ENCODE measurements at regions not wholly inside any gene's neighbourhood (a gene's known extent, or its start where the extent isn't known, plus 50 kb on each side); places are given as distances from the start of the nearest gene placed in this dataset.

- DNase-seq (ENCODE audit: low spot score): no peak
These were observed 1166.5 kb upstream of the NXPH2 start for GRCh38 chr2:139946690-139947089.

DNA sequence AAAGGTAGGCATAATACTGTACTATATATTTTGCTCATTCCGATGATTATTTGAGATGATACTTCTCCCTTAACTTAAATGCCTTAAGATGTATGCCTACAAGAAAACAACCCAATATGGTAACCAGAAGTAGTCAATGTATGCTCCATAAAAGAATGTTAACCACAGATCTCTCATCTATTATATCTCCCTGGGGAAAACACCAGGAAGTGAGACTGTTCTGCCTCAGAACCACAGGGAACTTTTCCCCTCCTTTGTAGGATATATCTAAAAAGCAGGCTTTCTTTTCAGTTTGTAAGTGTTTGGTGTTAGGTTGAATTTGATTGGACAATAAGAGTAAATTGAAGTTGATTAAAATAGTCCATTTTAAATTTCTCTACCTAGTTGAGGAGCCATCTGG, 1160.5 kb upstream of the NXPH2 start:
- DNase-seq (ENCODE audit: low spot score): no peak

- DNase-seq (ENCODE audit: low spot score): no peak
These were observed 1145.7 kb upstream of the NXPH2 start for GRCh38 chr2:139925903-139926302.

- DNase-seq (ENCODE audit: low spot score): no peak
These were observed 1143.9 kb upstream of the NXPH2 start for GRCh38 chr2:139924070-139924469.

- no peak for DNase-seq (ENCODE audit: low spot score)
These were observed 1138.8 kb upstream of the NXPH2 start for GRCh38 chr2:139918982-139919381.

GRCh38 chr2:139917690-139918384, 1137.6 kb upstream of the NXPH2 start:
- DNase-seq (ENCODE audit: low spot score): no peak

GRCh38 chr2:139916822-139917221, 1136.6 kb upstream of the NXPH2 start:
- no peak for DNase-seq (ENCODE audit: low spot score)

GRCh38 chr2:139911160-139911559, 1131.0 kb upstream of the NXPH2 start:
- DNase-seq (ENCODE audit: low spot score): no peak

DNA sequence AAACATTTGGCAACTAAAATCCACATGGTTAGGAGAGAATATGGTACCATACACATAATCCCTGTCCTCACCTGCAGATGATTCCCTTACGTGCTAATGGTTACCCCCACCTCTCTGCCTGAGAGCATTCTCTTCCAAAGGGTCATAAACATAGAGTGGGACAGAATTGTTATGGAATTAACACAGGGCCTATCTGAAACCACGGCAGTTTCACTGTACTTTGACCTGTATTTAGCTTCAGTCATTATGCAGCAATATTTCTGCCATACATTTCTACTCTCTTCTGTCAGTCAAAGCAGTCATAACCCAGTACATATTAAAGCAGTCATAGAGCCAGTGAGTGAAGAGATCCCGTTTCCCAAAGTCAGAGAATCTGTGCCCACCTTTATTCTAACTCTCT, 1128.9 kb upstream of the NXPH2 start:
- DNase-seq (ENCODE audit: low spot score): no peak

DNA sequence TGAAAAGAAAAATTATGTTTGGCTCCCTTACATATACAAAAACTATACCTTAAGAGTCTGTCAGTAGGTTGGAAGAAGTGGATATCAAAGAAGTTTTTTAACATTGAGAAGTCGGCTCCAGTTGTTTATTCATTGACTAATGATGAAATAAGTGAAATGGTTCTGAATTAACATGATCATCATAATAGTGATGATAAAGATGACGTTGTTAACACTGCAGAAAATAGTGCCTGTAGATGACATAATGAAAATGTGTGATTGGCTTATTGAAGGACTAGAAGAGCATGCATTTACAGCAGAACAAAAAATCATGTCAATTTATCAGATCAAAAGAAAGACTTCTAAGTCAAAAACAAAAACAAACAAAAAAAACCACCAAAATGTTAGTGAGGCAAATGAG, 1125.4 kb upstream of the NXPH2 start:
- no peak for DNase-seq (ENCODE audit: low spot score)

DNA sequence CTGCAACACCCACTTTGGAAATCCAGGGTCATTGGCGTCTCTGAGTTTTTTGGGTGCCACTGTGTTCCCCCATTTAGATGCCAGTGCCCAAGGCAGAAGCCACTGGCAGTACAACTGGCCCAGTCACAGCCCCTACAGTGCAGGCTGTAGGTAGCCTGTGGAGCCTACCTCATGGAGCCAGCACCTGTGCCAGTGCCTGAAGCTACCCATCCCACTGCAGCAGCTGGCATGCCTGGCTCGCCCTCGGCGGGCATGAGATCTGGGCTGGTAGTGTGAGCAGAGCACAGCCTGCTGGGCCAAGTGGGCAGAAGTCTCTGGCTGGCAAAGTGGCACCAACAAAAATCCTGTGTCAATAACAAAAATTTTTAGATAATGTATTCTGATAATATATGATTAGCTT, 1111.4 kb upstream of the NXPH2 start:
- DNase-seq (ENCODE audit: low spot score): no peak

DNA sequence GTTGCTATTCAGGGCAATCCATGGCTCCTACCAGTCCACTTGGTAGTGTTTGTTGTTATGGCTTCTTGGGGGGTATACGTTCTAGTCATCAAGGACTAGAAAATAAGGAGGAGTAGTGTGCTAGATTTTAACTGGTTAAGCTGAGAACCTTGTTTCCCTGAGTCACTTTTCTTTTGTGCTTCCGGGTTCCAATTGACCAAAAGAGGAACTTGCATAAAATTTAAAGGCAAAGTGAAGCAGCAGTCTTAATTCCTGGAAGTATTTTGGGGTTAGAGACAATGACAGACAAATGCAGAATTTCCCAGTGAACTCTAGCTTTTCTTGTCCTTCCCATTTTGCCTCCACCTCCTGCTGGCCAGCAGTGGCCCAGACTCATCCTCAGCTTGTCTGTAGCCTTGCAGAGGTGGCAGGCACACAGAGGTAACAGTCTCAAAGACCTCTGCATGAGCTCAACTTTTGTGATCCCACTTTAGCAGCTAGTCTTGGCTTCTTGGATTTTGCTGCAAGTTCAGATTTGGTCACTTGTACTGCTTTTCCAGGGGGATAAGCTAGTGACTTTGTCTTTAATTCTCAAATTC, 1105.8 kb upstream of the NXPH2 start:
- no peak for DNase-seq (ENCODE audit: low spot score)

DNA sequence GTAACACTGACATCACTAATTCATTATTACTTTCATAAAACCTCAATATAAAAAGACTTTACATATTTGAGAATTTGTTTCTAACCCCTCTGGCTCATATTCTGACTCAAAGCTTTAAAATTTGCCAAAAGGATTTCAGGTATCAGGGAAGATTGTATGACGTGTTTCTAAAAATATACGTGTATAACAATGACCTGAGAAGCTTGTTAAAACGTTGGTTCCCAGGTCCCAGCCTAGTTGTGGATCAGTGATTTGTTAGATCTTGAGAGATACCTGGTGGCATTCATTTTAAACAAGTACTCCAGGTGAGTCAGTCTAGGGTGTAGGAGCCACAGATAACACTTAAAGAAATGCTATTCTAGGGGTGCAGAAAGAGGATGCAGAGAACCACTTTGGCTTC, 1096.8 kb upstream of the NXPH2 start:
- DNase-seq (ENCODE audit: low spot score): no peak

DNA sequence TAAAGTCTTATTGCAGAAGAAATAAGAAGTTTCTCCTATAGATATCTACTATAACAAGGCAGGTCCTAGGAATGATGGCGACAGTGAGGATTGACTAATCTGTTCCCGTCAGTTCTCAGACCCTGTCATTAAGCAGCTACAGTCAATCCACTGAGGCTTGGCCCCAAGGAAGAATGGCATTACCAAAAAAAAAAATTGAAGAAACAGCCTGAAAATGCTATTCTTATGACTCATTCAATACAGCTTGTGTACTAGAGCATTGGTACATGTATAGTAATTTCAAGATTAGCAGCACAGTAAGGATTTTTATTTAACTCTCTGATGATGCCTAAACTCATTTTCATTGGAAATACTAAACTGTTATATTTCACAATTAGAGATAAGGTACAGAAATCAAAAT, 1096.1 kb upstream of the NXPH2 start:
- DNase-seq (ENCODE audit: low spot score): no peak

DNA sequence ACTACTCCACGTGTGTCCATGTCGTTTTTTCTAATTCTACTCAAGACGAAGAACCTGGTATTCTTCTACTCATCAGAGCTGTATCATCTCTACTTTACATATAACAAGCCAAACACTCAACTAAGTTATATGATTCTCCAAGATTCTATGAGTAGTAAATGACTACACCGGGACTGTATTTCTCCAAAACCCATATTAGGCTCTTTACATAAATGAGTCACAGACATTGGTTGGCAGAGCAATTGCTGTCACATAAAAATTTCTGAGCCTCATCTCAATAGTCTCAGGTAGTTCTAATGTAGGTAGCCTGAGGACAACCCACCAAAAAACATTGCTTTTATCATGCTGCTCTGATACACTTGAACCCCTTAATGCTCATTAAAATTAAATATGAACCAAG, 1092.3 kb upstream of the NXPH2 start:
- DNase-seq (ENCODE audit: low spot score): no peak

- DNase-seq (ENCODE audit: low spot score): no peak
These were observed 1091.8 kb upstream of the NXPH2 start for GRCh38 chr2:139872032-139872431.

DNA sequence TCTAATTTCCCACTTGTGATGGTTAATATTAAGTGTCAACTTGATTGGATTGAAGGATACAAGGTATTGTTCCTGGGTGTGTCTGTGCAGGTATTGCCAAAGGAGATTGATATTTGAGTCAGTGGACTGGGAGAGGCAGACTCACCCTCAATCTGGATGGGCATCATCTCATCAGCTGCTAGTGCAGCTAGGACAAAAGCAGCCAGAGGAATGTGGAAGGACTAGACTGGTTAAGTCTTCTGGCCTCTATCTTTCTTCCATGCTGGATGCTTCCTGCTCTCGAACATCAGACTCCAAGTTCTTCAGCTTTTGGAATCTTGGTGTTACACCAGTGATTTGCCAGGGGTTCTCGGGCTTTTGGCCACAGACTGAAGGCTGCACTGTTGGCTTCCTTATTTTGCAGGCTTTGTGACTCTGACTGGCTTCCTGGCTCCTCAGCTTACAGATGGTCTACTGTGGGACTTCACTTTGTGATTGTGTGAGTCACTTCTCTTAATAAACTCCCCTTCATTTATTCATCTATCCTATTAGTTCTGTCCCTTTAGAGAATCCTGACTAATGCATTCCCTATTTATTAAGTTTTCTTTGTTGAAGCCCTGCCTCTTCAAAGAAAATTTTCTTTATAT, 1087.5 kb upstream of the NXPH2 start:
- no peak for DNase-seq (ENCODE audit: low spot score)

GRCh38 chr2:139864821-139865302, 1084.7 kb upstream of the NXPH2 start:
- no peak for DNase-seq (ENCODE audit: low spot score)

DNA sequence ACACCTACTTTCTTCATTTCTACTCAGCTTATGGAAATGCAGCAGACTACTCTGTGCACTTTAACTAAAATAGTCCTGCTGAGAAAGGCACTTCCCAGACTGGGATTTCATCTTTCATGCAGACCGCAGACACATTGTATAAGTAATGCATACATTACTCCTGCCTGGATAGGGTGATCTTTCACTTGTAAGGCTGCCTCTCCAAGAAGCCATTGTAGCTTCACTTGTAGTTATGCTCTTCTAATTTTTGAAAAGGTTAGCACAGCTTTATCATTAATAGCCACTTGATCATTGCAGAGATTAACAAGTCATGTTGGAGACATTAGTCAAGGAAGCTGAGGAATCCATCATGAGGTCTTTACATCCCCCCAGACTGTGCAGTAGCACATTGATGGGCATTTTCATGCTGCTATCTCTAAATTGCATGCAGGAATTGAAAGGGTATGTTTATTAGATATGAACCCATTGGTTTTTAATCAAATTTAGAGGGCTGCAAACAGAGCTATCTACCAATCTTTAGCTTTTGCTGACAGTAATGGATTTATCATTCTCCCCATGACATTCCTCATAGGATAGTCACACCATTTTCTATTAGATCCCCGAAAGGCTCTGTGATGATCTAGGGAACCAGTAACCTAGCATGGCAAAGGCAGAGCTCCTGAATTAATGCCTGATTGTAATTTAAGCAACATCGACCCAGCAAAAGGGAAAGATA, 1074.7 kb upstream of the NXPH2 start:
- DNase-seq (ENCODE audit: low spot score): no peak

DNA sequence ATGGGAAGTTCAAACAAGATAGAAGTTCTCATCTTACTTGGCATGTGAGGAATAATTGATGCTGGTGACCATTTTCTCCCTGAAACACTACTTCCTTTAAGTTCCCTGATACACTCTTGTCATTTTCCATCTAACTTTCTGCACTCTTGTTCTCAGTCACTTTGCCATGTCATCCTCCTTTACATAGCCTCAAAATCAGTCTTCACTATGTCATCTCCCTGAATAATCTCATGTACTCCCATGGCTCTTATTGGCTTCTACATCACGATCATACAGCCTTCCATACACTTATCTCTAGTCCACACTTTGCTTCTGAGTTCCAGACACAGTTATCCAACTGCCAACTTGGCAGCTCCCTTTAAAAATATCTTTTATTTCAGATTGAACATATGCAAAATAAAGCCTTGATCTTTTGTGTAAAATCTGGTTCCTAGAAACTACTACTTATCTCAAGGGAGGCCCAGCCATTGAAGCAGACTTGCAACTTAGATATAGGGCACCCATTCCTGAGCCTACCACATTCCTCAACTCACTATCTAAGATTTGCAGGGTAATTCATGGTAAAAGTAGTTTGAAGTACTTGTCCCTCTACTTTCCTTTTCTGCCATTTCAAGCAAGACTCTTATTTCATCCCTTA, 1070.2 kb upstream of the NXPH2 start:
- no peak for DNase-seq (ENCODE audit: low spot score)

- no peak for DNase-seq (ENCODE audit: low spot score)
These were observed 1056.6 kb upstream of the NXPH2 start for GRCh38 chr2:139836769-139837168.

DNA sequence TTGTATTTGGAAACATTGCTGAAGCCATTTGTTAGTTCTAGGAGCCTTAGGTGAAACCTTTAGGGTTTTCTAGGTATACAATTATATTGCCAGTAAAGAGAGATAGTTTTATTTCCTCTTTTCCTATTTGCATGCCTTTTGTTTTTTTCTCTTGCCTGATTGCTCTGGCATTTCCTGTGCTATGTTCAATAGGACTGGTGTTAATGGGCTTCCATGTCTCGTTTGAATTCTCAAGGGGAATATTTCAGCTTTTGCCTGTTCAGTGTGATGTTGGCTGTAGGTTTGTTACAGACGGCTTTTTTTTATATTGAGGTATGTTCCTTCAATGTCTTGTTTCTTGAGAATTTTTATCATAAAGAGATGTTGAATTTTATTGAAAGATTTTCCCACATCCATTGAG, 1054.9 kb upstream of the NXPH2 start:
- DNase-seq (ENCODE audit: low spot score): no peak
